Neural progenitor cell (in vitro differentiated cells): ENCODE measurements at regions not wholly inside any gene's neighbourhood (a gene's known extent, or its start where the extent isn't known, plus 50 kb on each side); places are given as distances from the start of the nearest gene placed in this dataset.

ENCODE experiments used
- CTCF ChIP-seq: fragments of 200-600 bp; sonication (generic); IDR thresholded peaks from 2 replicates; pipeline ENCODE4 v1.5.1; 2017; ENCODE audit warnings: antibody characterized with exemption, mild to moderate bottlenecking
- EZH2 ChIP-seq: fragments of 200-600 bp; sonication (generic); IDR thresholded peaks from 2 replicates; pipeline ENCODE4 v1.6.1; 2017; ENCODE audit warnings: antibody characterized with exemption, mild to moderate bottlenecking, moderate library complexity

- no peak for TF ChIP-seq EZH2
- no peak for TF ChIP-seq CTCF
Measured at GRCh38 chr22:49199224-49199623, 628.4 kb downstream of the BRD1 start.
